Ishikawa (cell line): ENCODE measurements at regions not wholly inside any gene's neighbourhood (a gene's known extent, or its start where the extent isn't known, plus 50 kb on each side); places are given as distances from the start of the nearest gene placed in this dataset.

ENCODE experiments used
- CEBPB ChIP-seq: IDR thresholded peaks from 2 replicates; pipeline ENCODE4 v1.6.1; 2012
- CREB1 ChIP-seq: IDR thresholded peaks from 2 replicates; pipeline ENCODE4 v1.6.1; 2012; ENCODE audit warnings: low read depth
- EGR1 ChIP-seq: IDR thresholded peaks from 2 replicates; pipeline ENCODE4 v1.6.1; 2012
- EP300 ChIP-seq: IDR thresholded peaks from 2 replicates; pipeline ENCODE4 v1.6.1; 2012; ENCODE audit warnings: borderline replicate concordance
- FOXM1 ChIP-seq: IDR thresholded peaks from 2 replicates; pipeline ENCODE4 v1.6.1; 2012; ENCODE audit warnings: low read depth, borderline replicate concordance
- MAX ChIP-seq: IDR thresholded peaks from 2 replicates; pipeline ENCODE4 v1.6.1; 2012
- NFIC ChIP-seq: IDR thresholded peaks from 2 replicates; pipeline ENCODE4 v1.6.1; 2012
- RAD21 ChIP-seq: IDR thresholded peaks from 2 replicates; pipeline ENCODE4 v1.6.1; 2012; ENCODE audit warnings: low read depth
- REST ChIP-seq: IDR thresholded peaks from 2 replicates; pipeline ENCODE4 v1.6.1; 2012; ENCODE audit warnings: low read depth, mild to moderate bottlenecking
- TAF1 ChIP-seq: IDR thresholded peaks from 2 replicates; pipeline ENCODE4 v1.6.1; 2012; ENCODE audit warnings: low read depth, mild to moderate bottlenecking
- TCF12 ChIP-seq: IDR thresholded peaks from 2 replicates; pipeline ENCODE4 v1.6.1; 2012; ENCODE audit warnings: low read depth
- TEAD4 ChIP-seq: IDR thresholded peaks from 2 replicates; pipeline ENCODE4 v1.6.1; 2012
- USF1 ChIP-seq: IDR thresholded peaks from 2 replicates; pipeline ENCODE4 v1.6.1; 2012
- YY1 ChIP-seq: IDR thresholded peaks from 2 replicates; pipeline ENCODE4 v1.6.1; 2012; ENCODE audit warnings: low read depth
- ZBTB7A ChIP-seq: IDR thresholded peaks from 2 replicates; pipeline ENCODE4 v1.6.1; 2012; ENCODE audit warnings: low read depth

- TF ChIP-seq CREB1 (no peak), MAX (no peak), USF1 (no peak), FOXM1 (no peak), REST (no peak), RAD21 (no peak), TAF1 (no peak), EGR1 (no peak), ZBTB7A (no peak), NFIC (no peak), CEBPB (no peak), EP300 (no peak), TEAD4 (no peak)
These were observed 1092.8 kb downstream of the SORCS3 start for GRCh38 chr10:105733924-105734323.

GRCh38 chr10:105729428-105729827 is 1088.3 kb downstream of the SORCS3 start:
- TF ChIP-seq CREB1, result no peak
- no peak for TF ChIP-seq CEBPB
- no peak for TF ChIP-seq RAD21
- TF ChIP-seq REST, result no peak
- no peak for TF ChIP-seq TAF1
- no peak for TF ChIP-seq YY1
- TF ChIP-seq TCF12, result no peak
- TF ChIP-seq MAX, result no peak
- TF ChIP-seq EP300, result no peak
- no peak for TF ChIP-seq EGR1

- TF ChIP-seq FOXM1, result no peak
- TF ChIP-seq RAD21, result no peak
- no peak for TF ChIP-seq REST
- TF ChIP-seq USF1, result no peak
- no peak for TF ChIP-seq TEAD4
- TF ChIP-seq CEBPB, result no peak
- no peak for TF ChIP-seq YY1
- TF ChIP-seq EP300, result no peak
- TF ChIP-seq EGR1, result no peak
- no peak for TF ChIP-seq CREB1
- TF ChIP-seq ZBTB7A, result no peak
- no peak for TF ChIP-seq NFIC
- TF ChIP-seq TAF1, result no peak
- TF ChIP-seq MAX, result no peak
- TF ChIP-seq TCF12, result no peak
These were observed 1086.0 kb downstream of the SORCS3 start for GRCh38 chr10:105727131-105727530.

GRCh38 chr10:105726149-105726548 is 1085.1 kb downstream of the SORCS3 start:
- TF ChIP-seq MAX, result no peak
- TF ChIP-seq TEAD4, result no peak
- no peak for TF ChIP-seq REST
- no peak for TF ChIP-seq EP300
- TF ChIP-seq USF1, result no peak
- TF ChIP-seq ZBTB7A, result no peak
- no peak for TF ChIP-seq NFIC
- no peak for TF ChIP-seq YY1
- no peak for TF ChIP-seq CREB1
- no peak for TF ChIP-seq TAF1
